ENCODE measurements at regions not wholly inside any gene's neighbourhood (a gene's known extent, or its start where the extent isn't known, plus 50 kb on each side); places are given as distances from the start of the nearest gene placed in this dataset.

DNA sequence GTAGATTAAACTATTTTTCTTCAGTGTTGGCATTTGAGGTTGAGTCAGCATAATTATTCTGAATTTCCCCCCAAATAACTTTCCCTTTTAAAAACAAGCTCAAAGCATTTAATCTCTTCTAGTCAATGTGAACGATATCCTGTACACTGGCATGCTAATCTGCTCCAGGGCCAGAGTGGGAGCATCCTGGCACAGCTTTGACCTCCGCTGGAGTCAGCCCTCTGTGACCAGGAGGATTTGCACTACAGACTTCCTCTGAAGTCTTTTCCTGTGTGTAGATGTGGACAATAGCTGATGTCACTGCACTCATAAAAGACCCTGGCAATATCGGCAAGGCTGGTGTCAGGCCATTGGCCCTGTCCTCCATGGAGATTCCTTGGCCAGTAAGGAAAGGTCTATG lies 340.2 kb downstream of the CDC14C start:
- Mint-ChIP-seq H3K27ac (no peak overlapping the region), H3K4me1 (no peaks in the 10 kb centered on the region), H3K9me3 (peaks cover 7% of the 10 kb centered on the region), H3K36me3 (no peaks in the 10 kb centered on the region), H3K4me3 (no peak overlapping the region)
- no peak for DNase-seq (ENCODE audit: low spot score in 2 of 2)
- no peak for ATAC-seq

DNA sequence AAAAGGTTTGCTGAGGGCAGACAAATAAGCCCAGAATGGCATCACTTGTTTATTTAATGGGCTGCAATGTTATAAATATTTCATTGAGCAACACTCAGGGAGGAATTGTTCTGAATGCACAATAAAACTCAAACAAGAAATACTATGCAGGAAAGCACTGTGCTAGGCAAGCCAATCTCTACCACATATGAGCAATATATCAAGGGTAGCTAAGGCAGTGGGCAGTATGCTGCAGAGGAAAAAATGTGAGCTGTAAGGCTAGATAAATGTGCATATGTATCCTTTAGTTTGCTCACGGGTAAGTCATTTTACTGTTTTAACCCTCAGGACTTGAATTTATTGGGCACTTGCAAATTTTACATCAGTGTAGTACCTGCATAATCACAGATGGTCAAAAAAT lies 349.6 kb downstream of the CDC14C start:
- H3K36me3 Mint-ChIP-seq: no peaks in the 10 kb centered on the region
- H3K27ac Mint-ChIP-seq: no peak overlapping the region
- no peaks in the 10 kb centered on the region for H3K4me1 Mint-ChIP-seq
- ATAC-seq (no peak), DNase-seq (ENCODE audit: low spot score in 2 of 2) (no peak)
- no peak overlapping the region for H3K4me3 Mint-ChIP-seq
- peaks cover 16% of the 10 kb centered on the region for H3K9me3 Mint-ChIP-seq

DNA sequence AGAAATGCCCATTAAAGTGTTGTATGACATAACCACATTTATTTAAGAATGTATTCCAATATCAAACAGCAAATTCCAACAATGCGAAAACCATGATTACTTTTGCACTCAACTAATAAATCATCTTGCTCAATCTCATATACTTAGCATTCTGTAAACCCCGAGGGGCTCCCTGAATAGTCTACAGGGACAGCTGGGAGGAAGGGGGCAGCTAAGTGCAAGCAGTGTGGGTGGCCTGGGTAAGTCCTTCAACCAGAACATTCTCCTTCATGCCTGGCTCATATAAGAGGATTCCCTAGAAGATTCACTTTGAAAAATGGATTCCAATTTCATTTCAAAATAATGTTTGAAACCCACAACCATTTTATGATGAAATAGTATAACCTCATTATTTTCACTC lies 355.5 kb downstream of the CDC14C start:
- no peak overlapping the region for H3K4me3 Mint-ChIP-seq
- no peaks in the 10 kb centered on the region for H3K36me3 Mint-ChIP-seq
- H3K9me3 Mint-ChIP-seq: peaks cover 26% of the 10 kb centered on the region
- ATAC-seq: no peak
- no peak for DNase-seq (ENCODE audit: low spot score in 2 of 2)
- no peak overlapping the region for H3K27ac Mint-ChIP-seq
- H3K4me1 Mint-ChIP-seq: no peaks in the 10 kb centered on the region

DNA sequence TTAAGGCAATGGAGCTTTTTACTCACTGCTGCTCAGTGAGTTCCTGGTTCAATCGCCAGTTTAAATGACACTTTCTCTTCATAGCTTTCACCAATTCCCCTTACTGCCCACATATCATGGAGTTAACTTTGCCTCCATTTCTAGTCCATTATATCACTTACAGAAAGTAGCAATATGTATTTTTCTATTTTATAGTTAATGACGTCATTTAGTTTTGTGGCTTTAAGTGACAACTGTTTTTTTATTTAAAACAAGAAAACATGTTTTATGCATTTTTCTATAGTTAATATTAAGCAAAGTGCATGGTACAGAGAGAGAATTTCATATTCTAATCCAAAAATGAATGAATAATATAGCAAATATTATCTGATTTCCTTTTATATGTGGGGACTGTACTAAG lies 363.3 kb downstream of the CDC14C start:
- H3K27ac Mint-ChIP-seq: no peak overlapping the region

DNA sequence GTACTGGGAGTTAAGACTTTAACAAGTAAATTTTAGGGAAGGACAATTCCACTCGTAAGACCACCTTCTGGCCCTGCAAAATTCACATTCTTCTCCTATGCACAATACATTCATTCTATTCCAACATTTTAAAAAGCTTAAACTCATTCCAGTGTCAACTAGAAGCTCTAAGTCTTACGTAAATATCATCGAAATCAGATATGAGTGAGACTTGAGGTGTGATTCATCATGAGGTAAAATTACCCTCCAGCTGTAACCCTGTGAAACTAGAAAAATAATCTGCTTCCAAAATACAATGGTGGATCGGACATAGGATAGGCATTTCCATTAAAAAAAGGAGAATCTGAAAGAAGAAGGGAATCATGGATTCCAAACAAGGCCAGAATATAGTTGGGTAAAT lies 370.3 kb downstream of the CDC14C start:
- no peak overlapping the region for H3K4me3 Mint-ChIP-seq
- ATAC-seq: no peak
- H3K9me3 Mint-ChIP-seq: peaks cover 2% of the 10 kb centered on the region
- no peaks in the 10 kb centered on the region for H3K36me3 Mint-ChIP-seq
- no peak for DNase-seq (ENCODE audit: low spot score in 2 of 2)
- H3K4me1 Mint-ChIP-seq: no peaks in the 10 kb centered on the region
- no peak overlapping the region for H3K27ac Mint-ChIP-seq

More for the DNA sequence above, 363.3 kb downstream of the CDC14C start:
- DNase-seq (ENCODE audit: low spot score in 2 of 2) (no peak), ATAC-seq (no peak)
- peaks cover 11% of the 10 kb centered on the region for H3K9me3 Mint-ChIP-seq
- no peaks in the 10 kb centered on the region for H3K36me3 Mint-ChIP-seq
- H3K4me3 Mint-ChIP-seq: no peak overlapping the region
- no peaks in the 10 kb centered on the region for H3K4me1 Mint-ChIP-seq

DNA sequence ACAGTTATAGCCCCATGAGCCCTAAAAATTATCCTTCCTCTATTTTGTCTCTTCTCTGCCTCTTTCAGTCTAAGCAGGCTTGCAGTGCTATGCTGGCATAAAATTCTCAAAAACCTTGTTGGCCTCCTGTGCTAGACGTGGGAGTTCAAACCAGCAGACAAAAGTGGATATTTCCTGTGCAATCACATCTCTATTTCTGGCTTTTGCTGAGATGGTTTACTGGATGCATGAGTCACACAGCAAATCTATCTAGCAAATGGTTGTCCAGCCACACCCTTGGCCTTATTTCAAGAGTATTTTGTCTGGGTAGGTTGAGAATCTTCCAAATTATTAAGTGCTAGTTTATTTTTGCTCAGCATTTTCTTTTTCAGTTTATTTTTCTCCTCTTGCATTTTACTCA lies 370.8 kb downstream of the CDC14C start:
- Mint-ChIP-seq H3K27ac (no peak overlapping the region), H3K9me3 (peaks cover 2% of the 10 kb centered on the region), H3K4me1 (no peaks in the 10 kb centered on the region), H3K36me3 (no peaks in the 10 kb centered on the region), H3K4me3 (no peak overlapping the region)
- no peak for ATAC-seq
- DNase-seq (ENCODE audit: low spot score in 2 of 2): no peak

DNA sequence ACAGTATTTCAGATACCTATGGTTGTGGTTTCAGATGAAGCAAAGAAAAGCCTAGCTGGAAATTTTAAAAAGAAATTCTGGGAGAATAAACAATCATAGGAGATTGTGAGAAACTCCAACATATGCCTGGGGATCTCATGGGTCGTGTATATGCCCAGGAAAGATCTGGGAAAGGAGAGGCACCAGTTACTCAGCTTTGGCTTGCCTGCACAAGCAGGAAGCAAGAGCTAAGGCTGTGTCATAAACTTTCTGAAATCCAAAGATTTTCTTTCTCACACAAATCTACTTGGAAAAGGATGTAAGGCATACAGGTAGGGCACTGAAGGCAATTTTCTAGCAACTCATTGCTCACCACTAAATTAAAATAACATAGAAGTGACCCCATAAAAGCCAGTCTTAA lies 373.6 kb downstream of the CDC14C start:
- no peak for DNase-seq (ENCODE audit: low spot score in 2 of 2)
- no peak overlapping the region for H3K4me3 Mint-ChIP-seq
- H3K27ac Mint-ChIP-seq: no peak overlapping the region
- no peak for ATAC-seq
- no peaks in the 10 kb centered on the region for H3K36me3 Mint-ChIP-seq
- peaks cover 12% of the 10 kb centered on the region for H3K9me3 Mint-ChIP-seq
- no peaks in the 10 kb centered on the region for H3K4me1 Mint-ChIP-seq

DNA sequence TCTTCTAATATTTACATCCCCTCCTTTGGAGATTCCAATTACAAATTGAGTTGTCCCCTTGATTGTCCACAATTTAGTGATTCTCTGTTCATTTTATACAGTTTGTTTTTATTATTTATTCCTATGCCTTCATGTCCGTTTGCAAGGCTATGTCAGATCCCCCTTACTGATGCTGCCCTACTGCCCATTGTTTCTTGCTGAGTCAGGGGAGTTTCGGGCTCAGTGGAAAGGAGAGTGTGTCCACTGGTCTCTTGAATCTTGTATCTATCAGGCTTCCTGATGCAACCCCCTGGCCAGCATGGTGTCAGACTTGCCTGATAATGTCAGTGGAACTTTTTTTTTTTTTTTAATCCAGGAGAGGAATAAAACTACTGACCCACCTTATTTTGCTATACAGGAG lies 384.4 kb downstream of the CDC14C start:
- peaks cover 24% of the 10 kb centered on the region for H3K9me3 Mint-ChIP-seq
- no peak overlapping the region for H3K4me3 Mint-ChIP-seq
- H3K27ac Mint-ChIP-seq: no peak overlapping the region
- no peak for ATAC-seq
- no peaks in the 10 kb centered on the region for H3K4me1 Mint-ChIP-seq
- DNase-seq (ENCODE audit: low spot score in 2 of 2): no peak
- no peaks in the 10 kb centered on the region for H3K36me3 Mint-ChIP-seq

DNA sequence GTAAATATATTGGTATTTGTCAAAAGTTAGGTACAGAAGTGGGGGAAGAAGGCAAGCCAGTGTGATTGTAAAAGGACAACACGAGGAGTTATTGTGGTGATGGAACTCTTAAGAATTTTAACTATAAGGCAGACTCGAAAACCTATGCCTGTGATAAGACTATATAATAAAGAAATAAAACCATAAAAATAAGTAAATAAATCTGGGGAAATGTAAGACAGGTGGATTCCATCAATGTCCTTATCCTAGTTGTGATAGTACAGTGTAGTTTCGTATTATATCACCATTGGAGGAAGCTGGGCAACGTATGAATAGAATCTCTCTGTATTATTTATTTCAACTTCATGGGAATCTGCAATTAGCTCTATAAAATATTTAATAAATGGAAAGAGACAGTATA lies 395.7 kb downstream of the CDC14C start:
- no peak for ATAC-seq
- H3K27ac Mint-ChIP-seq: no peak overlapping the region
- H3K36me3 Mint-ChIP-seq: no peaks in the 10 kb centered on the region
- H3K4me3 Mint-ChIP-seq: no peak overlapping the region
- peaks cover 4% of the 10 kb centered on the region for H3K9me3 Mint-ChIP-seq
- H3K4me1 Mint-ChIP-seq: no peaks in the 10 kb centered on the region
- DNase-seq (ENCODE audit: low spot score in 2 of 2): no peak

DNA sequence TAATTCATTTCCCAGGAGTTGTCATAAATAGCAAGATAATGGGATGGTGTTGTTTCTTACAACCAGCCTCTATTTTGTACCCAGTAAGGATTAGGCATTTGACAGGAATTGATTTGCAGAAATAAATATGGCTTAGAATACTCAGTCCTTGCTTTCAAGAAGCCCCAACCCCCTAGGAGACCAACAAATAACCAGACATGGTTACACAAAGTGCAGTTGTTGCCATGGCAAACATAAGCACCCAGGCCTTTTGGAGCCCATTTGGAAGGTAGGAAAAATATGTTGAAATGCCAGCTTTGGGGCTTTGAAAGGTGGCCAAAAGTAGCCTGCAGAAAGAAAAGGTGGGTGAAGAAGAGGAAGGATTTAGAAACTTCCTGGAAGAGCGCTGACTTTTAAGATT lies 397.5 kb downstream of the CDC14C start:
- peaks cover 6% of the 10 kb centered on the region for H3K9me3 Mint-ChIP-seq
- DNase-seq (ENCODE audit: low spot score in 2 of 2) (no peak), ATAC-seq (no peak)
- H3K36me3 Mint-ChIP-seq: no peaks in the 10 kb centered on the region
- H3K27ac Mint-ChIP-seq: no peak overlapping the region
- H3K4me1 Mint-ChIP-seq: no peaks in the 10 kb centered on the region
- no peak overlapping the region for H3K4me3 Mint-ChIP-seq

DNA sequence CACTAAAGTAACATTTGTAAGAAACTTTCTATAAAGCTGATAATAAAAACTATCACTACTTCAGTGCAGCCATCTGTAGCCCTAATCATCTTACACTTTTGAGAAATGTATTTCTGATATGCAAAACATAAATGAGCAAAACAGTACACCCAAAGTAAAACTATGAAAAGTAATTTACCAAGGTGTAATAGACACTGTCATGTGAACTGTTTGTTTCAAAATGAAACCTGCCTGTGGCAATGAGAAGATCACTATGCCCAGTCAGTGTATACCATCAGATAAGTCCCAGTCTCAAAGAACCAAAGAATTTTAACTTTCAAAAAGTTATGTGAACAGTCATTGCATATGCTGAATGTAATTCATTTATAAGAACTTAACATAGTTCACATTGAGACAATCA lies 398.1 kb downstream of the CDC14C start:
- DNase-seq (ENCODE audit: low spot score in 2 of 2): no peak
- ATAC-seq: no peak
- H3K27ac Mint-ChIP-seq: no peak overlapping the region
- peaks cover 6% of the 10 kb centered on the region for H3K9me3 Mint-ChIP-seq
- no peak overlapping the region for H3K4me3 Mint-ChIP-seq
- no peaks in the 10 kb centered on the region for H3K4me1 Mint-ChIP-seq
- no peaks in the 10 kb centered on the region for H3K36me3 Mint-ChIP-seq

DNA sequence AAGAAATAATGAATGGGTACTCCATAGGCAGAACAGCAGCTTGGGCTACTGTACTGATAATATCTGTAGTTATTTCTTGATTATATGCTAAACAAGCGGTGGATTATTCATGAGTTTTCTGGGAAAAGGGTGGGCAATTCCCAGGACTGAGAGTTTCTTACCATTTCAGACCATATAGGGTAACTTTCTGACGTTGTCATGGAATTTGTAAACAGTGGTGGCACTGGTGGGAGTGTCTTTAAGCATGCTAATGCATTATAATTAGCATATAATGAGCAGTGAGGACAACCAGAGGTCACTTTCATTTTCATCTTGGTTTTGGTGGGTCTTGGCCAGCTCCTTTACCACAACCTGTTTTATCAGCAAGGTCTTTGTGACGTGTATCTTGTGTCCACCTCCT lies 399.7 kb downstream of the CDC14C start:
- H3K4me3 Mint-ChIP-seq: no peak overlapping the region
- H3K4me1 Mint-ChIP-seq: no peaks in the 10 kb centered on the region
- ATAC-seq (no peak), DNase-seq (ENCODE audit: low spot score in 2 of 2) (no peak)
- H3K27ac Mint-ChIP-seq: no peak overlapping the region
- H3K36me3 Mint-ChIP-seq: no peaks in the 10 kb centered on the region
- H3K9me3 Mint-ChIP-seq: peaks cover 7% of the 10 kb centered on the region

DNA sequence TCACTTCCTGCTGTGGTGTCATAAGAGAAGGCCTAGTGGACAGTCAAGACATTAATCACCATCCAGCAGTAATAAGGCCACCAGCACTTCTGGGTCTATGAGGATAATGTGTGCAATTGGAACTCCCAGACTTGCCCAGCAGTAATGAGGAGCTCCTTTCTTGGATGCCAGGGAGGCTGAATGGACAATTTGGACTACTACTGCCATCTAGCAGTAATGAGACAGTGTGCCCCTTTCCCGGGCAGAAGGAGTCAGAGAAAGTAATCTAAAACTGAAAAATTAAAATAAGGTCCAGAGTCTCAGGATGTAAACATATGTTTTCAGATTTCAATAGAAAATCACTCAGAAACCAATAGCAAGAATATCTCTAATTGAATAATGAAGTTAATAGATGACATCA lies 400.4 kb downstream of the CDC14C start:
- DNase-seq (ENCODE audit: low spot score in 2 of 2): no peak
- Mint-ChIP-seq H3K4me3 (no peak overlapping the region), H3K27ac (no peak overlapping the region), H3K9me3 (peaks cover 7% of the 10 kb centered on the region), H3K36me3 (no peaks in the 10 kb centered on the region), H3K4me1 (no peaks in the 10 kb centered on the region)
- no peak for ATAC-seq

DNA sequence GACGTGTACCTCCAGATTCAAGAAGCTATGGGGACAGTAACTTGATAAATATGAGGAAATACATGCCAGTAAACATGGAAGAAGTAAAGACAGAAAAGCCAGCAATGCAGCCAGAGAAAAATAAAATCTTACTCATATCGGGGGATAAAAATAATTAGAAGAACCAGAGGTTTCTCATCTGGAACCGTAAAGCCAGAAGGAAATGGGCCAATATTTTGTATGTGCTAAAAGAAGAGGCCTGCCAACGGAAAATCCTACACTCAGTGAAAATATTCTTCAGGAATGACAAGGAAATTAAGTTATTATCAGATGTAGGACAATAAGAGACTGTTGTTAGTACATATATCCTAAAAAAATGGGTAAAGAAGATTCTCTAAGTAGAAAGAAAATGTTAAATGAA lies 401.2 kb downstream of the CDC14C start:
- Mint-ChIP-seq H3K9me3 (peaks cover 7% of the 10 kb centered on the region), H3K27ac (no peak overlapping the region), H3K4me1 (no peaks in the 10 kb centered on the region), H3K36me3 (no peaks in the 10 kb centered on the region), H3K4me3 (no peak overlapping the region)
- DNase-seq (ENCODE audit: low spot score in 2 of 2): no peak
- ATAC-seq: no peak

DNA sequence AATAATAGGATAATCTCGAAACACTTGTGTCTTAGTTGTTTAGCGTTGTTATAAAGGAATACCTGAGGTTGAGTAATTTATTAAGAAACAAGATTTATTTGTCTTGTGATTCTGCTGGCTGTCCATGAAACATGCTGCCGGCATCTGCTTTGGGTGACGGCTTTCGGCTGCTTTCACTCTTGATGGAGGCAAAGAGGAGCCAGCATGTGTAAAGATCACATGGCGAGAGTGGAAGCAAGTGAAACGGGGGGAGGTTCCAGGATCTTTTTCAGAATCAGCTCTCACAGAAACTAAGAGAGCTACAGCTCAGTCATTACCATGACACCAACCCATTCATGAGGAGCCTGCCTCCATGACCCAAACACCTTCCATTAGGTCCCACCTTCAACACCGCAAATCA lies 402.8 kb downstream of the CDC14C start:
- Mint-ChIP-seq H3K4me1 (no peaks in the 10 kb centered on the region), H3K27ac (no peak overlapping the region), H3K9me3 (peaks cover 10% of the 10 kb centered on the region), H3K36me3 (no peaks in the 10 kb centered on the region), H3K4me3 (no peak overlapping the region)
- ATAC-seq (no peak), DNase-seq (ENCODE audit: low spot score in 2 of 2) (no peak)

DNA sequence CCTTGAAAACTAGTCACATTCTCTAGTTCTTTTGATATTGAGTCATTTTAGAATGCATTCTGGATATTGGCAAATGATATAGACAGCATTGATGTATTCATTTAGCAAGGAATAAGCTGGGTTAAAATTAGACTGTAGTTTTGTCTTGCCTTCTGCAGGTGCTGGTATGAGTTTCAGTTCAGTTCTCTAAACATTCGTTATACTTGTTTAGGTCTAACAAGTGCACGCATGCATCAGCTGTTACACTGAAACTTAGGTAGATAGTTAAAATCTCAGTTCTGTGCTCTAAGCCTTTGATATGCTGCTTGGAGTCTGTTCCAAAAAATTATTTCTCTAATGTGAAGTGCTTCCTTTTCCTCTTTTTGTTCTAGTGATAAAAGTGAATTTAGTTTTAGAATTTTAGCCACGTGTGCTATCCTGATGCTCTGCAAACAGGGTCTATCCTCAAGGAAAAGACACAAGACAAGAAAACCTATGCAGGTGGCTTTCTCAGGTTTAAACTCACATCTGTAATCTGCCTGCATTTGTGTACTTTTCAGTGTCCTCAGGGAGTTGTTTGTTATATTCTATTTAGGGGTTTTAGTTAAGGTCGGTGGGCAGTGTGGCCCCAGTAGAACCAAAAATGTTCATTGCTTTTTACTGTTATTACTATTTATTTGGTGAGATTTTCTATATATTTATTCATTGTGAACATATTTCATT lies 409.0 kb downstream of the CDC14C start:
- ATAC-seq (no peak), DNase-seq (ENCODE audit: low spot score in 2 of 2) (no peak)
- H3K36me3 Mint-ChIP-seq: no peaks in the 10 kb centered on the region
- no peak overlapping the region for H3K4me3 Mint-ChIP-seq
- H3K4me1 Mint-ChIP-seq: no peaks in the 10 kb centered on the region
- no peak overlapping the region for H3K27ac Mint-ChIP-seq
- peaks cover 18% of the 10 kb centered on the region for H3K9me3 Mint-ChIP-seq

DNA sequence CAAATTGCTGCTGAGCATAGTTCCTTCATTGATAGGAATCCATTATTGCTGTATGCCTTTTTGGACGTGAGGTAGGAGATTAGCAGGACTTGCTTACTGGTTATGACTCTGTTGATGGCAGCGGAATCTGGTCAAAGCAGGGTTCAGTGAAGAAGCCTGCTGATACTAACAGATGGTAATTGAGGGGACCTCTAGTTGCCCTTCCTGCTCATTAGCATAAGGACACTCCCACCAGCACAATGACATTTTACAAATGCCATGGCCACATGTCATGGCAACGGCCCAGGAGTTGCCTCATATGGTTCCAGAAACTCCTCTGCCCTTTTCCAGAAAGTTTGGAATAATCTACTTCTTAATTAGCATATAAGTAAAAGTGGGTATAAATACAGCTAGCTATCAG lies 417.5 kb downstream of the CDC14C start:
- Mint-ChIP-seq H3K4me1 (no peaks in the 10 kb centered on the region), H3K4me3 (no peak overlapping the region), H3K27ac (no peak overlapping the region), H3K9me3 (peaks cover 14% of the 10 kb centered on the region), H3K36me3 (no peaks in the 10 kb centered on the region)
- DNase-seq (ENCODE audit: low spot score in 2 of 2) (no peak), ATAC-seq (no peak)
